Gastroesophageal sphincter (tissue), 4 donors: ENCODE measurements at regions not wholly inside any gene's neighbourhood (a gene's known extent, or its start where the extent isn't known, plus 50 kb on each side); places are given as distances from the start of the nearest gene placed in this dataset.

Experiments used
- ATAC-seq: fragments of 150-250 bp; one replicate; pipeline ENCODE4 v1.9.1; 2016; ENCODE audit warnings: mild to moderate bottlenecking, moderate library complexity
- H3K27ac ChIP-seq, 4 donors: fragments of 200-600 bp; sonication (generic) in 3 of 4; 1 replicate in 3 of 4; 2 replicates in 1 of 4; pipeline ENCODE4 v1.5.1; 2016 to 2019
- H3K27me3 ChIP-seq: fragments of 200-600 bp; sonication (generic); one replicate; pipeline ENCODE4 v1.5.1; 2019
- H3K36me3 ChIP-seq, 2 donors: fragments of 200-600 bp; sonication (generic); one replicate each; pipeline ENCODE4 v1.5.1; 2019; ENCODE audit warnings: control low read depth in 1 of 2
- H3K4me1 ChIP-seq, 3 donors: fragments of 200-600 bp; sonication (generic); 1 replicate in 2 of 3; 2 replicates in 1 of 3; pipeline ENCODE4 v1.5.1; 2016 to 2019; ENCODE audit warnings: control low read depth in 2 of 3
- H3K4me3 ChIP-seq, 2 donors: fragments of 200-600 bp; sonication (generic); one replicate each; pipeline ENCODE4 v1.5.1; 2019; ENCODE audit warnings: mild to moderate bottlenecking in 1 of 2, moderate library complexity in 1 of 2
- H3K9me3 ChIP-seq, 3 donors: fragments of 200-600 bp; sonication (generic); one replicate each; pipeline ENCODE4 v1.5.1; 2017 to 2019; ENCODE audit warnings: control low read depth in 2 of 3
- EP300 ChIP-seq: sonication (generic); formaldehyde crosslinking; IDR thresholded peaks from one replicate; pipeline ENCODE4 v1.6.1; 2017; ENCODE audit warnings: antibody characterized with exemption, mild to moderate bottlenecking
- POLR2A ChIP-seq, 2 donors: fragments of 450-650 bp; IDR thresholded peaks; one replicate each; pipeline ENCODE4 v1.6.1; 2017; ENCODE audit warnings: antibody characterized with exemption in 2 of 2, mild to moderate bottlenecking in 2 of 2, moderate library complexity in 1 of 2
- POLR2AphosphoS5 ChIP-seq: sonication (generic); formaldehyde crosslinking; IDR thresholded peaks from one replicate; pipeline ENCODE4 v1.6.1; 2017; ENCODE audit warnings: antibody characterized with exemption
- WGBS, 2 donors: methylation state at CpG; one replicate each; pipeline ENCODE4 v1.1.5; 2018; ENCODE audit warnings: low coverage in 1 of 2; 5-methylcytosine and 5-hydroxymethylcytosine counted together
- TF ChIP-seq, protein P1 (sequence below), 4 experiments: fragments of 200-600 bp in 2 of 4; fragments of 450-650 bp in 2 of 4; sonication (generic) in 1 of 4; IDR thresholded peaks; one replicate each; pipeline ENCODE4 v1.5.1; 2017 to 2019; ENCODE audit warnings: antibody characterized with exemption in 4 of 4, mild to moderate bottlenecking in 2 of 4, moderate library complexity in 2 of 4

DNA sequence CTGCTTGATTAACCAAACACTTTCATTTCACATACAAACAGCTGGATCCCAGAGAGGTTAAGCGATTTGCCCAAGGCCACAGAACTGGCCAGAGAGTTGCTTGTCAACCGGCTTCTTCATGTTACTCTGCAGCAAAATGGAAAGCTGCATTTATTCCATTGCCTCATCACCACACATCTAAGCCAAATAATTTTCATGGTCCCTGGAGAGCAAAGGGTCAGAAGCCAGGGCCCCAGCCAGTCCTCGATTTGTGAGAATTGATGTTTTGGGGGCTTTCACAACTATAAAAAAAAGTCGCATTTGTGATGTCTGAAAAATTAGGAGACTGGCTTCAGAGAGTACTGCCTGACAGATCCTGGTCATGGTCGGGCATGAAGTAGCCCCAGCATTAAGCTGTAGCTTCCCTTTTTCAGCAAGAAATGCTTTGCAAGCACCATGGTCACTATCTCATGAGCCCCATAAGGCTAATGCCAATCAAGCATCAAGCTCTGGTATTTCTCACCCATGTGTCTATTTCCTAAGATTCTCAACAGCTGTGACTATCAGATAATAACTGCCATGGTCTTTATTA is 95.8 kb downstream of the BANF2 start:
- TF ChIP-seq POLR2A (IDR thresholded peaks at IDR 0.05) (no peak), POLR2AphosphoS5 (peak; percentile 12)

DNA sequence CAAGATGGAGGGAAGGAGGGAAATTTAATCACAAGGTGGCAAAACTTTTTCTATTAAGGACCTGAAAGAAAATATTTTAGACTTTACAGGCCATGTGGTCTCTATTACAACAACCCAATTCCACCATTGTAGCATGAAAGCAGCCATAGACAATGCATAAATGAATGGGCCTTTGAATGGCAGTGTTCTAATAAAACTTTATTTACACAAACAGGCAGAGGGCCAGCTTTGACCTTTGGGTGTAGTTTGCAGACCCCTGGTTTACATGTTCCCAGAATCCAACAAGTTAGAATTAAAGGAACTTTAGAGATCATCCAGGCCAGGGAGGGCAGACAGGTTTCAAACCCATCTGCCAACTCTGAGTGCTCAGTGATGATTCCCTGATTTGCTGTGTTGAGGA is 95.2 kb downstream of the BANF2 start:
- peaks cover 3 to 37% (median 3%) of the 10 kb centered on the region in 3 donors for H3K4me1 ChIP-seq
- H3K27me3 ChIP-seq = no peaks in the 10 kb centered on the region
- H3K9me3 ChIP-seq = no peaks in the 10 kb centered on the region
- no peak for ATAC-seq
- H3K4me3 ChIP-seq = no peak overlapping the region
- H3K27ac ChIP-seq = peak overlapping the region in 3 of 4 donors; percentile 34 to 75 (median 62)
- no peak for TF ChIP-seq POLR2A (IDR thresholded peaks at IDR 0.05)
- no peak for TF ChIP-seq EP300
- TF ChIP-seq POLR2AphosphoS5 = no peak
- TF ChIP-seq, protein P1, sequence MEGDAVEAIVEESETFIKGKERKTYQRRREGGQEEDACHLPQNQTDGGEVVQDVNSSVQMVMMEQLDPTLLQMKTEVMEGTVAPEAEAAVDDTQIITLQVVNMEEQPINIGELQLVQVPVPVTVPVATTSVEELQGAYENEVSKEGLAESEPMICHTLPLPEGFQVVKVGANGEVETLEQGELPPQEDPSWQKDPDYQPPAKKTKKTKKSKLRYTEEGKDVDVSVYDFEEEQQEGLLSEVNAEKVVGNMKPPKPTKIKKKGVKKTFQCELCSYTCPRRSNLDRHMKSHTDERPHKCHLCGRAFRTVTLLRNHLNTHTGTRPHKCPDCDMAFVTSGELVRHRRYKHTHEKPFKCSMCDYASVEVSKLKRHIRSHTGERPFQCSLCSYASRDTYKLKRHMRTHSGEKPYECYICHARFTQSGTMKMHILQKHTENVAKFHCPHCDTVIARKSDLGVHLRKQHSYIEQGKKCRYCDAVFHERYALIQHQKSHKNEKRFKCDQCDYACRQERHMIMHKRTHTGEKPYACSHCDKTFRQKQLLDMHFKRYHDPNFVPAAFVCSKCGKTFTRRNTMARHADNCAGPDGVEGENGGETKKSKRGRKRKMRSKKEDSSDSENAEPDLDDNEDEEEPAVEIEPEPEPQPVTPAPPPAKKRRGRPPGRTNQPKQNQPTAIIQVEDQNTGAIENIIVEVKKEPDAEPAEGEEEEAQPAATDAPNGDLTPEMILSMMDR (IDR thresholded peaks at IDR 0.05) = no peak
- no peaks in the 10 kb centered on the region for H3K36me3 ChIP-seq

More for the DNA sequence above, 95.8 kb downstream of the BANF2 start:
- Histone ChIP-seq H3K9me3 (no peaks in the 10 kb centered on the region), H3K27me3 (no peaks in the 10 kb centered on the region), H3K27ac (peak overlapping the region; percentile 34 to 75 (median 48)), H3K36me3 (no peaks in the 10 kb centered on the region), H3K4me3 (no peak overlapping the region), H3K4me1 (peaks cover 3 to 37% (median 3%) of the 10 kb centered on the region in 3 donors)
- 56 to 72% methylated on average over 3 to 5 of the region's 5 CpGs for WGBS, 2 donors
- ATAC-seq = peak; percentile 63

DNA sequence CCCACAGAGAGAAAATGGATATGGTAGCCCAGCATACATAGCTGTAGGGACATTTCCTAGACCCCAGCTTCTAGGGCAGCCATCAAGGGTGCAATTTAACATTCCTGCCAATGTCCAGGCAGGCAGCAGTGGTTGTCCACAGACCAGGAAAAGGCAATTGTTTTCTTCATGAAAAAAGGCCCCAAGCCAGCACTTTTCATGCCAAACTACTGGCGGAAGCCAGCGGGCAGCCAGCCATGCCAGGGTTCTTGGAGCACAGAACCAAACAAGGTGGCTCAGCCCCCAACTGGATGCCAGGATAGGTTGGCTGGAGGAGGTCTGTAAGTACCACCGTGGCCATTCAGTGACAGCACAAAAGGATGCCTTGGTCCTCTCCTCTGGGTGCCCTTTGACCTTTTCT is 94.6 kb downstream of the BANF2 start:
- no peak overlapping the region for H3K4me3 ChIP-seq
- TF ChIP-seq, protein P1 (IDR thresholded peaks at IDR 0.05) = peak in 3 of 4 experiments; percentile 6 to 37 (median 22)
- no peak for TF ChIP-seq POLR2A (IDR thresholded peaks at IDR 0.05)
- no peak for TF ChIP-seq EP300
- peak; percentile 4 for TF ChIP-seq POLR2AphosphoS5
- WGBS, 2 donors = 67% methylated on average over 2 of the region's 3 CpGs; no CpG with 5 or more reads in 1 of the 2 donors
- peak overlapping the region in 2 of 4 donors; percentile 14 to 75 for H3K27ac ChIP-seq
- no peaks in the 10 kb centered on the region for H3K9me3 ChIP-seq
- no peak for ATAC-seq
- H3K27me3 ChIP-seq = no peaks in the 10 kb centered on the region
- H3K36me3 ChIP-seq = no peaks in the 10 kb centered on the region
- H3K4me1 ChIP-seq = peaks cover 3 to 37% (median 3%) of the 10 kb centered on the region in 3 donors

DNA sequence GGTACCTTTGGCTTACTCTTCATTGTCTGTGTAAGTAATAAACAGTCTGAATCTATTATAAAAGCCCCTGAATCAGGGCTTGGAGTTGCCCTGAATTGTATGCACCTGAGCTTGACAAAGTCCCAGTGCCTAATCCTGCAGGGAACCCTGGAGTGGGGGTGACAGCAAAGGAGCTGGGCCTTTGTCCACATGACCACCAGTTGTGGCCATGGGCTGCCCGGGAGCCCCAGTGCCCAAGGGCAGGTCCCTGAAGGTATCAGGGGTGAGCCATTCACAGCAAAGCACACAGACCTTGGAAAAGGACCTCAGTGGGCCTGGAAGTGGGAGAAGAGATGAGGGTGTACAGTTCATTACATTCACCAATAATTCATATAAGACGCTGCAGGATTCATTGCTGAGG is 94.2 kb downstream of the BANF2 start:
- Histone ChIP-seq H3K36me3 (no peaks in the 10 kb centered on the region), H3K4me1 (peaks cover 3 to 37% (median 3%) of the 10 kb centered on the region in 3 donors), H3K27me3 (no peaks in the 10 kb centered on the region), H3K4me3 (no peak overlapping the region), H3K9me3 (no peaks in the 10 kb centered on the region), H3K27ac (peak overlapping the region in 1 of 4 donors; percentile 75)
- WGBS, 2 donors = no CpG with 5 or more reads among the region's 2 CpGs
- ATAC-seq = no peak
- no peak for TF ChIP-seq POLR2AphosphoS5
- TF ChIP-seq, protein P1 (IDR thresholded peaks at IDR 0.05) = no peak

DNA sequence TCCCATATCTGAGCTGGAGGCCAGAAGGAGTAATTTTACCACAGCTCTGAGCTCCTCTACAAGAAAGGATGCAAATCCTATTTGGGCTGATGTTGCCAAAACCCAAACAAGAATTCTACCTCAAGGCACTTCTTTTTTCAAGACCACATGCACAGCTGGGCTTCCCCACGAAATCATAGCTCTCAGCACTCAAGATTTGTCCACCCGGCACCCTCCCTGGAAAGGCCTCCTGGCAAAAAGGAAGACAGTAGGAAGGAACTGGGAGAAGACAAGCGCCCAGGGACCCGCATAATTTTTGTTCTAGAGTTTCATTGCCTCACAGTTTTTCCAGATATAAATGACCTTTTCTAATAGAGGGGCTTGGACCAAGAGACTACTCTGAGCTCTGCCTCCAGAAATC is 90.5 kb downstream of the BANF2 start:
- no peaks in the 10 kb centered on the region for H3K36me3 ChIP-seq
- peaks cover 0 to 33% (median 6%) of the 10 kb centered on the region in 3 donors for H3K4me1 ChIP-seq
- no peaks in the 10 kb centered on the region for H3K27me3 ChIP-seq
- H3K9me3 ChIP-seq = no peaks in the 10 kb centered on the region
- no peak overlapping the region for H3K4me3 ChIP-seq
- 83 to 86% methylated on average over 2 to 4 of the region's 4 CpGs for WGBS, 2 donors
- no peak for TF ChIP-seq POLR2AphosphoS5
- TF ChIP-seq, protein P1 (IDR thresholded peaks at IDR 0.05) = no peak
- no peak for TF ChIP-seq POLR2A (IDR thresholded peaks at IDR 0.05)
- TF ChIP-seq EP300 = no peak
- H3K27ac ChIP-seq = no peak overlapping the region
- ATAC-seq = no peak
